SKM-1 (cell line): ENCODE measurements at regions not wholly inside any gene's neighbourhood (a gene's known extent, or its start where the extent isn't known, plus 50 kb on each side); places are given as distances from the start of the nearest gene placed in this dataset.

Experiments
- DNase-seq: peaks from one replicate; lab custom pipeline; 2025; ENCODE audit not compliant: unreplicated experiment; lab: John Stamatoyannopoulos, UW

DNA sequence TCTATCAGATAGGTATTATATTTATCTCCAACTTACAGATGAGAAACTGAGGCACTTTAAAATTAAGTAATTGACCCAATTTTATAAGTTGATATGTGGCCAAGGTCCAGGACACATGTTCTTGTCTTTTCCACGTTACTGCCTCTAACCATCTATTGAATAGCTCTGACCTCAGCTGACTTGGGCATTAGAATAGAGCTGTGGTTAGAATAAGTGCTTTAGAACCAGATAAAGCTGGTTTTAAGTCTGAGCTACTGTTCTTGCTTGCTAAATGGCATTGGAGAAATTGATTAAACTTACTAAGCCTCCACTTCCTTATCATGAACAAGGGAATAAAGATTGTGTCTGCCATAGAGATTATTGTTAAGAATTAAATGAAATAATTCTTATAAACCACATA is 147.8 kb upstream of the DTNBP1 start:
- DNase-seq, result no peak

- DNase-seq, result no peak
Measured at GRCh38 chr6:15809367-15809766, 146.5 kb upstream of the DTNBP1 start.

DNA sequence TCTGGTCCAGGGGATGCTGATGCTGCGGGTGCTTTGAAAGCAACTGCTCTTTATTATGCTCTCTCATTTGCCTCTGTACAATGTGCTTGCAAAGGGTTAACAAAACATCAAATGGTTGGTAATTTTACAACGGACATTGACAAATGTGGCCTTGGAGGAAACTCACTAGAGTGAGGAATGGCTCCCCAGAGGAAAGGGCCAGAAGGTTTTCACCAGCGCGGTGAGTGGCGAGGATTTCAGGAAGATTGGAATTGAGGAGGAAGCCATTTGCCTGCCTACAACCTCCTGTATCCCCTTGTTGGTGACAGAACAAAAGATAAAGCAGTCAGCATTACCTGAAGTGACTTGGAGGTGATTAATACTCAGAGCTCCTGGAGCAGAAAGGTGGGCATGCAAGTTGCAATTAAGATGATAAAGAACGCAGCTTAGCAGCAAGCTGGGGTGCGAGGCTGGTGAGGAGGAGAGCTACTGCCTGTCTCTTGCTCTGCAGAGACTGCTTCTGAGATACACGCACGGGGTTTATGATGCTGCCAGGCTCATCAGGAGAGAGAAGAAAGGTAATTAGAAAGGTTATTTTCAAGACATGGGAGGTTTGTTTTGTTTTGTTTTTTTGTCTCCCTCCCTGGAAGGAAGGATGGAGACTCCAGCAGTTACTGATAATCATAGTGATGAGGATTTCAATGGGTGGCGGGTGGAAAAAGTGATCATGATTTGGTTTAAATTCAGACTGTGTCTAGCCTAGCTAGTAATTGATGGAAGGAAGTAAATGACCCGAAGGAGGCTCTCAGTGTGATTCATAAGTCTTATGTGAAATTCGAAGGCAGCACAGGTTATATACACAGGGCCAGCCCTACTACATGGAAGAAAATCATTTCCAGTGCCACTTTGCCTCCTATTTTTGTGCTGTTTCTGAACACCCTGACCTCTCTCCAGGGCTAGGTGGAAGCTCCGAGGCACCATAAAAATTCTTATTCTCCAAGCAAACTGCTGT is 141.6 kb upstream of the DTNBP1 start:
- no peak for DNase-seq

DNA sequence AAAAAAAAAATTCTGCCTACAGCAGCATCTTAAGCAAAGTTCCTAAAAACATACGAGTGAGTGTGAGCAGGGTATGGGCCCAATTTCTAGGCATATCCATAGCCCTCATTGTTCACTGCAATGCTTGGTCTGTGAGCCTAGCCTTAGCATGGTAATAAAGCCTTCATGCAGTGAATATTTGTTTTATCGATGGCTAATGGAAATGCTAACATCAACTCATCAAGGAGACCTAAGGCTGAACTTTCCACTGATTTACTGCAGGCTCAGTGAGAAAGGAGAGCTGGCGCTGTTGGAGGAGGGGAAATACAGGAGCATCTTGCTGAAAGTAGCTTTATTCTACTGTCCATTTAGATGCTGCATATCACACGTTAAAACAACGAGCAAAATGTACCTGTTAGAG is 139.6 kb upstream of the DTNBP1 start:
- no peak for DNase-seq

DNA sequence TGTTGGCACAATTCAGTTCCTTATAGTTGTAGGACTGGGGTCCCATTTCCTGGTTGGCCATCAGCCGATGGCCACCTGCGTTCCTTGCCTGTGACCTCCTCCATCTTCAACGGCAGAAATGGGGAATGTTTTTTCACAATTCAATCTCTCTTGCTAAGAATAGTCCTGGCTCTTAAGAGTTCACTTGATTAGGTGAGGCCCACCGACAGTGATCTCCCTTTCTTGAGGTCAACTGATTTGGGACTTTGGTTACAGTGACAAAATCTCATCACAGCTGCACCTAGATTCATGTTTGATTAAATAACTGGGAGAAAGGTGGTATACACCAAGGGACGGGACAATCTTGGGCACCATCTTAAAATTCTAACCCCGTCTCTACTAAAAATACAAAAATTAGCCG is 139.1 kb upstream of the DTNBP1 start:
- no peak for DNase-seq

- no peak for DNase-seq
Measured at GRCh38 chr6:15800841-15801617, 138.2 kb upstream of the DTNBP1 start.

- no peak for DNase-seq
Measured at GRCh38 chr6:15798533-15799255, 135.9 kb upstream of the DTNBP1 start.

- DNase-seq, result no peak
Measured at GRCh38 chr6:15796844-15797243, 134.0 kb upstream of the DTNBP1 start.

- DNase-seq, result no peak
Measured at GRCh38 chr6:15796130-15796771, 133.4 kb upstream of the DTNBP1 start.

DNA sequence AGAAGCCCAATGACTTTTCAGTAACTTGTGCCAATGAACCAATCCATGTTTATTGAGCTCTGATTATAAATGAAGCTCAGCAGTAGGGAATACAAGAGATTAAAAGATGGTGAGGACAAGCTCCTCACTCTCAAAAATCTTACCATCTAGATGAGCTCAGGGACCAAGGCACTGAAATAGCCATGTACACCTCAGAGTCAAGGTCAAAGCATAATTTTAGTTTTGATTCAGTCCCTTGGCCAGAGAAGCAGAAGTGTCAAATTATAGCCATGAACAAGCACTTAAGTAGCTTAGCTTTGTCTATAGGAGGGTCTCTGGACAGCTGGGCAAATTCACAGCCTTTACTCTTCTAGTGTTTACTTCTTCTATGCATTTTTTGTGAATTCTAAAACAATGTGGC is 131.0 kb upstream of the DTNBP1 start:
- DNase-seq, result no peak

DNA sequence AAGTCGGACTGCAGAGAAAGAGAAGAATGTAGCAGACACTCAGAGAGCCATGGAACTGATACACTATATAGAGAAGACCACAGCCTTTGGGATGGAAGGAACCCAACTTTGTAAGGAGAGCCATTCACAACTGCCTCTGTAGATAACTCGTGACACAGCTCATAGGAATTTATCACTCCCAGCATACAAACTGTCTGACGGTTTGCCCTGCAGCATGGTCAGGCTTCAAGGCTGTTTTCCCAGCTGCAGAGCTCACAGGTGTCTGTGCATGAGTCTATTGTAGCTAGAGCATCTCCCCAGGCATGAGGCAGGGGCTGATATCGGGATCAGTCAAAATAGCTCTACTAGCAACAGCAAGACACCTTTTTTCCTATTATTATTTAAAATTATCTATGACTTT is 130.5 kb upstream of the DTNBP1 start:
- no peak for DNase-seq

GRCh38 chr6:15792842-15793241 is 130.0 kb upstream of the DTNBP1 start:
- no peak for DNase-seq

DNA sequence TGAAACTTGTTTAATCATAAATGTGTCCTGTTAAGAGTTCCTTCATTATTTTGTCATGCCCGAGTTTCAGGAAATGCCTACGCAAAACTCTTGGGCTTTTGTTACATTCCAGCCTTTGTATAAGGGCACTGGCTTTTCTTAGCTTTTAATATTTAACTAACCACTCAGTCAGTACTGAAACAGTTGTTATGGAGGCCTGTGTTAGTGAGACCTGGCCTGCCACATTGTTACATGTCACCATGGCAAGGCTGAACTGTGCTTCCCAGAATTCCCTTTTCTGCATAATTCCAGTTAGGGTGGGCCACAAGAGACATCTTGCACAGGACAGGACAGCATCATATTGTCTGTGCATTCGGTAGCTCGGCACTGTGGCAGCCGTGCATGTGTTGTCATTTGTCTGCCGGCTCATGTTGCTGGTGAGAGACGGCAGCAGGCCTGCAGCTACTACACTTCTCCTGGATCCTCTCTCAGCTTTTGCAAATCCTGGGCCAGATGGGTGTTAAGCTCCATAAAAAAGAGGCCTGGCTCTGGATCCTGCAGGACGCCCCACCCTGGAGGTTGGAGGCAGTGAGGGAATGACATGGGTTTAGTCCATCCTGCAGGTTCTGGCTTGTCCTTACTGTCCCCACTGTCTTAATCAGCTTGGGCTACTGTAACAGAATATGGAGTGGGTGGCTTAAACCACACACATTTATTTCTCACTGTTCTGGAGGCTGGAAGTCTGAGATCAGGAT is 128.8 kb upstream of the DTNBP1 start:
- DNase-seq, result no peak

DNA sequence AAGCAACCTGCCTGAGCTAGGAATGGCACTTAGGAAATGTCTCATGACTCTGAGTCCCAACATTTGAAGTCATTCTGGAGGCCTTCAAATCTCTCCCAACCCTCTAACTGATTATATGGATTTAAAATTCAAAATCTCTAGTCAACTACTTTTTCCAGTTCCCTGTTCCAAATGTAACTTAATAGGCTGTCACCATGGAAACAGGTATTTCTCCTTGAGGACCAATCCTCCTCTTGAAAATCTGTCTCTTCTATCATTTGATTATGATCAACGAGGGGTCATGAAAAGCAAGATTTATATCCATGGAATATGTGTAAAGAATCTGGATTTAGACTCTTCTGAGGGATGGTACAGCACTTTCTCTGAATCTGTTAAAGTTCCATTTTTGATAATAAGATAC is 127.3 kb upstream of the DTNBP1 start:
- no peak for DNase-seq

DNA sequence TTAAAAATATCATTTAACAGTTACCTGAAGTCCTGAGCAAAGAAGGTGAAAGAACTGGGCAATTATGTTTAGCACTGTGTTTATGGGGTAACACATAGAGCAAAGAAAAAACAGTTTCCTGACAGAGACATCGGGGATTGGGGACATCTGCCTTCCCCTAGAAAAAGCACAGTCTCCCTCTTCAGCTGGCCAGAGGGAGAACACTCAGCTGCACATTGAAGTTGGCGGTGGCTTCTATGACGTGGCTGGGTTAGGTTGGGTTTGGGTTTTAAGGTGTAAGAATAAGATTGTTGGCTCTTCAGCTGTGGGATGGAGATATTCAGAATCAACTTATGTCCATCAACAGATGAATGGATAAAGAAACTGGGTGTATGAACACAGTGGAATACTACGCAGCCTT is 124.0 kb upstream of the DTNBP1 start:
- no peak for DNase-seq

GRCh38 chr6:15783484-15783883 is 120.7 kb upstream of the DTNBP1 start:
- DNase-seq, result no peak

- DNase-seq, result no peak
Measured at GRCh38 chr6:15781890-15782289, 119.1 kb upstream of the DTNBP1 start.

GRCh38 chr6:15781333-15781732 is 118.5 kb upstream of the DTNBP1 start:
- DNase-seq, result no peak

DNA sequence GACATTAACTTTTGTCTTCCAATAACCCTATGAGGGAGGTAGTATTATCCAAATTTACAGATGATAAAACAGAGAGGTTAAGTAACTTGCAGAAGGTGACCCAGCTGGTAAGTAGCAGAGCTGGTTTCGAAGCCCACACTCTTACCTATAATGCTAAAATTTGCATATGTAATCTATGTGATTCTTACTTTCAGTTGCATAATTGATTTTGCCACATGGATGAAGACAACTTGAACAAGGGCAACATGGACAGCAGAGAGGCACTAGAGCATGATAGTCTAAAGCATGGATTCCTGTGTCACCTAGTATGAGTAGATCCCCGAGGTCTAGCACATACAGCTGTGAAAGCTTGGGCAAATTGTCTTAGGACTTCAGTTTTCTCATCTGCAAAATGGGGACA is 117.6 kb upstream of the DTNBP1 start:
- no peak for DNase-seq

- no peak for DNase-seq
Measured at GRCh38 chr6:15779726-15780125, 116.9 kb upstream of the DTNBP1 start.
